IMR-90 (cell line): ENCODE measurements at regions not wholly inside any gene's neighbourhood (a gene's known extent, or its start where the extent isn't known, plus 50 kb on each side); places are given as distances from the start of the nearest gene placed in this dataset.

Source experiments
- ATAC-seq: fragments of 200-7000 bp; cut with Tn5 transposase; 2 replicates; pipeline ENCODE4 v1.9.1; 2020; ENCODE audit warnings: low read depth, mild to moderate bottlenecking, moderate library complexity
- BruUV-seq: library from RNA; stranded (reverse); fragments of 400-500 nt; replicated peaks from 2 replicates; lab custom pipeline; 2021; lab: Mats Ljungman, UMichigan
- CTCF ChIA-PET: fragments of 300-600 bp; formaldehyde crosslinking; extraction: SDS; loops from one replicate; lab custom pipeline; 2021; ENCODE audit warnings: antibody characterized with exemption; lab: Yijun Ruan, JAX
- POLR2A ChIA-PET: fragments of 300-600 bp; sonication (Branson Sonifier 250); formaldehyde crosslinking; loops from one replicate; lab custom pipeline; 2022; ENCODE audit warnings: antibody characterized with exemption; ENCODE audit not compliant: unreplicated experiment; lab: Charles Lee
- DNase-seq: peaks from one replicate; pipeline ENCODE4 v3.0.0; 2013
- H2AFZ ChIP-seq: replicated peaks from 2 replicates; pipeline ENCODE3; 2013; ENCODE audit warnings: low read length, mild to moderate bottlenecking; ENCODE audit not compliant: poor library complexity
- H2AK5ac ChIP-seq: 2 replicates; pipeline ENCODE4 v1.6.1; 2013; ENCODE audit warnings: low read depth, low read length, inconsistent platforms
- H2AK9ac ChIP-seq: replicated peaks from 2 replicates; pipeline ENCODE3; 2013; ENCODE audit warnings: mild to moderate bottlenecking, low read depth, low read length, moderate library complexity; ENCODE audit not compliant: poor library complexity
- H2BK120ac ChIP-seq: 2 replicates; pipeline ENCODE4 v1.6.1; 2013; ENCODE audit warnings: low read depth, low read length, inconsistent platforms
- H2BK15ac ChIP-seq: 3 replicates; pipeline ENCODE4 v1.6.1; 2013; ENCODE audit warnings: low read depth, low read length, inconsistent platforms
- H2BK20ac ChIP-seq: 2 replicates; pipeline ENCODE4 v1.6.1; 2013; ENCODE audit warnings: low read depth, mild to moderate bottlenecking, inconsistent platforms, low read length, moderate library complexity
- H2BK5ac ChIP-seq: 2 replicates; pipeline ENCODE4 v1.6.1; 2013; ENCODE audit warnings: mild to moderate bottlenecking, low read depth, low read length, inconsistent platforms; ENCODE audit not compliant: poor library complexity, severe bottlenecking
- H3K14ac ChIP-seq: replicated peaks from 2 replicates; pipeline ENCODE4 v1.6.1; 2013; ENCODE audit warnings: low read depth, low read length, inconsistent platforms
- H3K18ac ChIP-seq: 2 replicates; pipeline ENCODE4 v1.6.1; 2013; ENCODE audit warnings: low read depth, low read length, control low read depth
- H3K23ac ChIP-seq: 2 replicates; pipeline ENCODE4 v1.6.1; 2013; ENCODE audit warnings: low read depth, low read length, inconsistent platforms
- H3K27ac ChIP-seq: 2 replicates; pipeline ENCODE4 v1.5.1; 2013; ENCODE audit warnings: mild to moderate bottlenecking, control low read depth, low read length; ENCODE audit not compliant: insufficient read depth
- H3K27me3 ChIP-seq: 2 replicates; pipeline ENCODE4 v1.6.1; 2013; ENCODE audit warnings: low read length; ENCODE audit not compliant: control insufficient read depth, insufficient read depth
- H3K36me3 ChIP-seq: 2 replicates; pipeline ENCODE4 v1.6.1; 2013; ENCODE audit warnings: low read length, mixed read lengths; ENCODE audit not compliant: control insufficient read depth, insufficient read depth
- H3K4ac ChIP-seq: 2 replicates; pipeline ENCODE4 v1.6.1; 2013; ENCODE audit warnings: low read depth, low read length, inconsistent platforms
- H3K4me1 ChIP-seq: 2 replicates; pipeline ENCODE4 v1.6.1; 2013; ENCODE audit warnings: low read length, mixed read lengths; ENCODE audit not compliant: control insufficient read depth, insufficient read depth
- H3K4me2 ChIP-seq: 2 replicates; pipeline ENCODE4 v1.6.1; 2013; ENCODE audit warnings: low read depth, mild to moderate bottlenecking, control low read depth, low read length, moderate library complexity
- H3K4me3 ChIP-seq: 2 replicates; pipeline ENCODE4 v1.5.1; 2013; ENCODE audit warnings: low read depth, mild to moderate bottlenecking, control low read depth, low read length, moderate library complexity; ENCODE audit not compliant: insufficient read depth
- H3K56ac ChIP-seq: 2 replicates; pipeline ENCODE4 v1.6.1; 2013; ENCODE audit warnings: low read length, inconsistent platforms; ENCODE audit not compliant: insufficient read depth; ENCODE audit errors: extremely low read depth
- H3K79me1 ChIP-seq, 2 experiments: 2 replicates each; pipeline ENCODE4 v1.6.1; 2013; ENCODE audit warnings: low read length in 2 of 2, inconsistent platforms in 1 of 2, low read depth in 1 of 2
- H3K9ac ChIP-seq: 2 replicates; pipeline ENCODE4 v1.6.1; 2013; ENCODE audit warnings: low read depth, low read length, control low read depth
- H3K9me1 ChIP-seq: 2 replicates; pipeline ENCODE4 v1.6.1; 2013; ENCODE audit warnings: low read length, inconsistent platforms; ENCODE audit not compliant: insufficient read depth
- H3K9me3 ChIP-seq: 2 replicates; pipeline ENCODE4 v1.6.1; 2013; ENCODE audit warnings: low read length; ENCODE audit not compliant: control insufficient read depth, insufficient read depth
- H4K20me1 ChIP-seq: 2 replicates; pipeline ENCODE4 v1.6.1; 2013; ENCODE audit warnings: low read length, inconsistent platforms; ENCODE audit not compliant: insufficient read depth
- H4K5ac ChIP-seq: 2 replicates; pipeline ENCODE4 v1.6.1; 2013; ENCODE audit warnings: mild to moderate bottlenecking, low read depth, low read length, control low read depth
- H4K8ac ChIP-seq, 2 experiments: 2 replicates each; pipeline ENCODE4 v1.6.1; 2013; ENCODE audit warnings: low read depth in 2 of 2, low read length in 2 of 2, control low read depth in 1 of 2, inconsistent platforms in 1 of 2
- H4K91ac ChIP-seq: 2 replicates; pipeline ENCODE4 v1.6.1; 2013; ENCODE audit warnings: low read depth, low read length, inconsistent platforms; ENCODE audit not compliant: insufficient read depth
- CHD1 ChIP-seq: IDR thresholded peaks from 2 replicates; pipeline ENCODE4 v1.6.1; 2012; ENCODE audit warnings: low read depth, low read length, improper control_type of control experiment
- ELK1 ChIP-seq: fragments of 150-350 bp; IDR thresholded peaks from 2 replicates; pipeline ENCODE4 v1.6.1; 2016; ENCODE audit warnings: low read depth, mild to moderate bottlenecking, low read length, moderate library complexity, borderline replicate concordance
- MAFK ChIP-seq: IDR thresholded peaks from 2 replicates; pipeline ENCODE4 v1.6.1; 2012; ENCODE audit warnings: low read depth, low read length, improper control_type of control experiment
- NFE2L2 ChIP-seq: fragments of 150-350 bp; IDR thresholded peaks from 2 replicates; pipeline ENCODE4 v1.6.1; 2016; ENCODE audit warnings: low read depth, mild to moderate bottlenecking, low read length
- RAD21 ChIP-seq: IDR thresholded peaks from 2 replicates; pipeline ENCODE4 v1.6.1; 2012; ENCODE audit warnings: low read length, improper control_type of control experiment
- RFX5 ChIP-seq: IDR thresholded peaks from 2 replicates; pipeline ENCODE4 v1.8.0; 2012; ENCODE audit warnings: low read depth, mild to moderate bottlenecking, low read length, moderate library complexity
- SMC3 ChIP-seq: fragments of 150-350 bp; IDR thresholded peaks from 2 replicates; pipeline ENCODE4 v1.6.1; 2016; ENCODE audit warnings: low read depth, mild to moderate bottlenecking, antibody characterized with exemption, low read length, moderate library complexity
- USF2 ChIP-seq: fragments of 150-350 bp; IDR thresholded peaks from 2 replicates; pipeline ENCODE4 v1.6.1; 2017; ENCODE audit warnings: mild to moderate bottlenecking, antibody characterized with exemption, low read length, low read depth
- WGBS, 2 experiments: methylation state at CpG; one replicate each; pipeline versions ENCODE4 v1.1.5 to v1.1.7; 2013; ENCODE audit warnings: missing lambda C conversion rate in 2 of 2; ENCODE audit not compliant: insufficient read length in 1 of 2; ENCODE audit errors: extremely low coverage in 2 of 2; 5-methylcytosine and 5-hydroxymethylcytosine counted together
- dilution Hi-C: fragments of 300-500 bp; cut with HindIII; formaldehyde crosslinking; loops from one replicate; pipeline ENCODE4 v1.14.3; 2018; ENCODE audit warnings: low sequenced_read_pairs; ENCODE audit not compliant: unreplicated experiment
- in situ Hi-C: fragments of 300-500 bp; cut with MboI; formaldehyde crosslinking; loops from 3 replicates; pipeline ENCODE4 v1.14.3; 2019; ENCODE audit warnings: low sequenced_read_pairs, inconsistent platforms, mixed read lengths
- intact Hi-C: fragments of 100-400 bp; cut with micrococcal nuclease; formaldehyde crosslinking; loops from 2 replicates; pipeline ENCODE4 v1.10.0; 2022

- DNase-seq (no peak), ATAC-seq (no peak)
- dilution Hi-C loops, result no loop called here
- H3K9me3 ChIP-seq, result peaks cover 2% of the 10 kb centered on the region; the same call in 1 of the 2 replicates
- H2AFZ ChIP-seq, result no peak overlapping the region
- WGBS, 2 experiments, result 5% methylated on average over 6 of the region's 7 CpGs; no CpG with 5 or more reads in 1 of the 2 experiments
- no peak overlapping the region for H3K27ac ChIP-seq
- no peaks in the 10 kb centered on the region for H3K27me3 ChIP-seq
- no peak overlapping the region for H4K91ac ChIP-seq
- no peak overlapping the region for H2AK9ac ChIP-seq
- H3K4me1 ChIP-seq, result no peaks in the 10 kb centered on the region
- intact Hi-C loops, result no loop called here
- H3K79me1 ChIP-seq, result no peaks in the 10 kb centered on the region
- H3K23ac ChIP-seq, result no peak overlapping the region
- H3K4me2 ChIP-seq, result no peak overlapping the region
- H4K8ac ChIP-seq, result no peak overlapping the region
- H3K36me3 ChIP-seq, result no peaks in the 10 kb centered on the region
- no peak overlapping the region for H3K14ac ChIP-seq
- BruUV-seq, result no TSS peak
- in situ Hi-C loops, result no loop called here
- H3K9ac ChIP-seq, result no peak overlapping the region
- no peak overlapping the region for H3K4me3 ChIP-seq
- no peak overlapping the region for H2AK5ac ChIP-seq
- H3K56ac ChIP-seq, result no peak overlapping the region
- no peak overlapping the region for H3K18ac ChIP-seq
- no peaks in the 10 kb centered on the region for H4K20me1 ChIP-seq
- CTCF ChIA-PET, result no interaction called here
- H2BK20ac ChIP-seq, result no peak overlapping the region
- TF ChIP-seq USF2 (no peak), ELK1 (no peak), MAFK (no peak), RAD21 (no peak), SMC3 (no peak), NFE2L2 (no peak), CHD1 (no peak), RFX5 (no peak)
- H2BK15ac ChIP-seq, result no peak overlapping the region
- H2BK5ac ChIP-seq, result no peak overlapping the region
- H3K9me1 ChIP-seq, result no peaks in the 10 kb centered on the region
- POLR2A ChIA-PET, result no interaction called here
- H2BK120ac ChIP-seq, result no peak overlapping the region
- H4K5ac ChIP-seq, result no peak overlapping the region
- H3K4ac ChIP-seq, result no peak overlapping the region
Observed at GRCh38 chr21:31410499-31411131, 66.6 kb upstream of the TIAM1 start.
